HepG2 (cell line): ENCODE measurements at regions not wholly inside any gene's neighbourhood (a gene's known extent, or its start where the extent isn't known, plus 50 kb on each side); places are given as distances from the start of the nearest gene placed in this dataset.

Experiments used
- ARNT ChIP-seq: fragments of 450-650 bp; IDR thresholded peaks from 2 replicates; pipeline ENCODE4 v1.6.1; 2017
- CEBPB ChIP-seq: IDR thresholded peaks from 2 replicates; pipeline ENCODE4 v1.6.1; 2011; ENCODE audit warnings: low read depth, low read length, improper control_type of control experiment, borderline replicate concordance
- CTCF ChIP-seq: sonication (generic); formaldehyde crosslinking; IDR thresholded peaks from 2 replicates; pipeline ENCODE4 v1.5.0; 2020; ENCODE audit warnings: mild to moderate bottlenecking, missing genetic modification reagents, moderate library complexity
- EZH2 ChIP-seq: conservative IDR thresholded peaks from 2 replicates; pipeline ENCODE4 v1.6.1; 2012; ENCODE audit warnings: mild to moderate bottlenecking, low read depth, low read length, moderate library complexity
- POLR2A ChIP-seq, 2 experiments: IDR thresholded peaks; 2 replicates each; pipeline ENCODE4 v1.6.1; 2011; ENCODE audit warnings: low read depth in 2 of 2, low read length in 2 of 2, mild to moderate bottlenecking in 1 of 2, moderate library complexity in 1 of 2; ENCODE audit not compliant: insufficient read depth in 1 of 2
- PTBP1 ChIP-seq: fragments of 200-400 bp; formaldehyde crosslinking; IDR thresholded peaks from 2 replicates; pipeline ENCODE4 v1.6.1; 2018; ENCODE audit warnings: low read length, low read depth; ENCODE audit not compliant: poor library complexity, severe bottlenecking
- SMC3 ChIP-seq: IDR thresholded peaks from 2 replicates; pipeline ENCODE4 v1.6.1; 2011; ENCODE audit warnings: low read length, improper control_type of control experiment
- TBL1XR1 ChIP-seq: fragments of 150-350 bp; IDR thresholded peaks from 2 replicates; pipeline ENCODE4 v1.6.1; 2014; ENCODE audit warnings: borderline replicate concordance, low read length; ENCODE audit not compliant: partially characterized antibody
- ZFP91 ChIP-seq: sonication (generic); formaldehyde crosslinking; IDR thresholded peaks from 2 replicates; pipeline ENCODE4 v1.9.0; 2022; ENCODE audit warnings: missing genetic modification reagents, mild to moderate bottlenecking, borderline replicate concordance
- ZNF124 ChIP-seq: sonication (generic); formaldehyde crosslinking; IDR thresholded peaks from 2 replicates; pipeline ENCODE4 v1.4.0; 2020; ENCODE audit warnings: missing genetic modification reagents
- ZNF335 ChIP-seq: sonication (generic); formaldehyde crosslinking; IDR thresholded peaks from 2 replicates; pipeline ENCODE4 v1.4.0; 2020; ENCODE audit warnings: missing genetic modification reagents
- ZNF558 ChIP-seq: sonication (generic); formaldehyde crosslinking; IDR thresholded peaks from 2 replicates; pipeline ENCODE4 v1.9.0; 2022; ENCODE audit warnings: mild to moderate bottlenecking, missing genetic modification reagents, borderline replicate concordance
- ZSCAN29 ChIP-seq: sonication (generic); formaldehyde crosslinking; conservative IDR thresholded peaks from 2 replicates; pipeline ENCODE4 v1.4.0; 2020; ENCODE audit warnings: mild to moderate bottlenecking, missing genetic modification reagents

- TF ChIP-seq ZNF335 (no peak), TBL1XR1 (no peak), SMC3 (no peak), ZNF558 (CRISPR knock-in tag) (no peak), CTCF (CRISPR knock-in tag) (no peak), CEBPB (no peak), PTBP1 (no peak), ZNF124 (CRISPR knock-in tag) (no peak), ZSCAN29 (CRISPR knock-in tag) (no peak), EZH2 (no peak), ARNT (no peak), POLR2A (IDR thresholded peaks at IDR 0.05; ENCODE audit: insufficient read depth in 1 of 2, low read depth in 2 of 2, low read length in 2 of 2) (no peak), ZFP91 (CRISPR knock-in tag) (no peak)
Observed at GRCh38 chr5:98157368-98157767, 616.1 kb upstream of the RGMB start.
